K562 (cell line): ENCODE measurements at regions not wholly inside any gene's neighbourhood (a gene's known extent, or its start where the extent isn't known, plus 50 kb on each side); places are given as distances from the start of the nearest gene placed in this dataset.

Source experiments
- ARID1B ChIP-seq: fragments of 450-650 bp; IDR thresholded peaks from 2 replicates; pipeline ENCODE4 v1.6.1; 2016; ENCODE audit warnings: antibody characterized with exemption, mild to moderate bottlenecking, inconsistent platforms
- CBX3 ChIP-seq, 2 experiments: IDR thresholded peaks; 1 replicate in 1 of 2; 2 replicates in 1 of 2; pipeline ENCODE4 v1.6.1; 2012; ENCODE audit warnings: inconsistent platforms in 2 of 2, low read length in 2 of 2, borderline replicate concordance in 1 of 2, control low read depth in 1 of 2
- FOS ChIP-seq: IDR thresholded peaks from 3 replicates; pipeline ENCODE4 v1.6.1; 2011; ENCODE audit not compliant: insufficient read length; ENCODE audit errors: extremely low read depth
- HMG20A ChIP-seq: fragments of 450-650 bp; formaldehyde crosslinking; conservative IDR thresholded peaks from 2 replicates; pipeline ENCODE4 v1.4.0; 2020; ENCODE audit warnings: mild to moderate bottlenecking, mixed read lengths
- HOXB6 ChIP-seq: fragments of 250-450 bp; sonication (Bioruptor Pico); IDR thresholded peaks from 2 replicates; pipeline ENCODE4 v1.5.1; 2022; ENCODE audit warnings: mild to moderate bottlenecking, borderline replicate concordance
- ILF3 ChIP-seq: fragments of 450-650 bp; IDR thresholded peaks from 2 replicates; pipeline ENCODE4 v1.6.1; 2018; ENCODE audit warnings: antibody characterized with exemption, mild to moderate bottlenecking, moderate library complexity, borderline replicate concordance
- ILK ChIP-seq: fragments of 450-650 bp; IDR thresholded peaks from 2 replicates; pipeline ENCODE4 v1.6.1; 2016; ENCODE audit warnings: missing genetic modification characterization, low read depth, mild to moderate bottlenecking, missing compliant biosample characterization, moderate library complexity, borderline replicate concordance
- JUND ChIP-seq, 2 experiments: IDR thresholded peaks; 2 replicates in 1 of 2; 3 replicates in 1 of 2; pipeline ENCODE4 v1.6.1; 2011; ENCODE audit warnings: borderline replicate concordance in 2 of 2, low read depth in 2 of 2, low read length in 2 of 2, improper control_type of control experiment in 1 of 2, missing biosample characterization in 1 of 2, missing genetic modification characterization in 1 of 2, missing genetic modification reagents in 1 of 2
- ZNF274 ChIP-seq: IDR thresholded peaks from 2 replicates; pipeline ENCODE4 v1.6.1; 2011; ENCODE audit warnings: low read depth, mild to moderate bottlenecking, low read length, moderate library complexity, borderline replicate concordance
- ZNF384 ChIP-seq: IDR thresholded peaks from 2 replicates; pipeline ENCODE4 v1.6.1; 2012; ENCODE audit warnings: low read depth, low read length, improper control_type of control experiment
- ZNF445 ChIP-seq: fragments of 250-450 bp; sonication (Bioruptor Pico); IDR thresholded peaks from 2 replicates; pipeline ENCODE4 v1.4.0; 2020; ENCODE audit warnings: low read depth, mild to moderate bottlenecking, moderate library complexity
- ZNF589 ChIP-seq: fragments of 200-800 bp; sonication (Bioruptor generic); IDR thresholded peaks from 2 replicates; pipeline ENCODE4 v1.6.1; 2016; ENCODE audit warnings: low read depth, missing genetic modification characterization, missing compliant biosample characterization
- ZNF766 ChIP-seq: fragments of 200-800 bp; sonication (Bioruptor generic); conservative IDR thresholded peaks from 2 replicates; pipeline ENCODE4 v1.6.1; 2016; ENCODE audit warnings: missing genetic modification characterization, missing compliant biosample characterization
- TF ChIP-seq, protein P1 (sequence below): fragments of 250-450 bp; sonication (Bioruptor Pico); IDR thresholded peaks from 2 replicates; pipeline ENCODE4 v1.5.0; 2021; ENCODE audit warnings: mild to moderate bottlenecking, moderate library complexity
- TF ChIP-seq, protein P2 (sequence below): fragments of 450-650 bp; IDR thresholded peaks from 2 replicates; pipeline ENCODE4 v1.6.1; 2016; ENCODE audit warnings: missing biosample characterization, missing genetic modification characterization

DNA sequence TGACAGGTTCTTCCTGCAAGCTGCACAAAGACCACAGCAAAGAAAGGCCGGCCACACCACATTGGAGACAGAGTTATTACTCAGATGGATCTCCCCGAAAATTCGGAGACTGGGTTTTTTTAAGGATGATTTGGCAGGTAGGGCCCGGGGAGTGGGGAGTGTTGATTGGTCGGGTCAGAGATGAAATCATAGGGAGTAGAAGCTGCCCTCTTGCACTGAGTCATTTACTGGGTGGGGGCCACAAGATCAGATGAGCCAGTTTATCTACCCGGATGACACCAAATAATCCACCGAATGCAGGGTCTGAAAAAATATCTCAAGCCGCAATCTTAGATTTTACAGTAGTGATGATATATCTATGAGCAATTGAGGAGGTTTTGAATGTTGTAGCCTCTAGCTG lies 401.8 kb upstream of the FAT3 start (continued):
- TF ChIP-seq, protein P1, sequence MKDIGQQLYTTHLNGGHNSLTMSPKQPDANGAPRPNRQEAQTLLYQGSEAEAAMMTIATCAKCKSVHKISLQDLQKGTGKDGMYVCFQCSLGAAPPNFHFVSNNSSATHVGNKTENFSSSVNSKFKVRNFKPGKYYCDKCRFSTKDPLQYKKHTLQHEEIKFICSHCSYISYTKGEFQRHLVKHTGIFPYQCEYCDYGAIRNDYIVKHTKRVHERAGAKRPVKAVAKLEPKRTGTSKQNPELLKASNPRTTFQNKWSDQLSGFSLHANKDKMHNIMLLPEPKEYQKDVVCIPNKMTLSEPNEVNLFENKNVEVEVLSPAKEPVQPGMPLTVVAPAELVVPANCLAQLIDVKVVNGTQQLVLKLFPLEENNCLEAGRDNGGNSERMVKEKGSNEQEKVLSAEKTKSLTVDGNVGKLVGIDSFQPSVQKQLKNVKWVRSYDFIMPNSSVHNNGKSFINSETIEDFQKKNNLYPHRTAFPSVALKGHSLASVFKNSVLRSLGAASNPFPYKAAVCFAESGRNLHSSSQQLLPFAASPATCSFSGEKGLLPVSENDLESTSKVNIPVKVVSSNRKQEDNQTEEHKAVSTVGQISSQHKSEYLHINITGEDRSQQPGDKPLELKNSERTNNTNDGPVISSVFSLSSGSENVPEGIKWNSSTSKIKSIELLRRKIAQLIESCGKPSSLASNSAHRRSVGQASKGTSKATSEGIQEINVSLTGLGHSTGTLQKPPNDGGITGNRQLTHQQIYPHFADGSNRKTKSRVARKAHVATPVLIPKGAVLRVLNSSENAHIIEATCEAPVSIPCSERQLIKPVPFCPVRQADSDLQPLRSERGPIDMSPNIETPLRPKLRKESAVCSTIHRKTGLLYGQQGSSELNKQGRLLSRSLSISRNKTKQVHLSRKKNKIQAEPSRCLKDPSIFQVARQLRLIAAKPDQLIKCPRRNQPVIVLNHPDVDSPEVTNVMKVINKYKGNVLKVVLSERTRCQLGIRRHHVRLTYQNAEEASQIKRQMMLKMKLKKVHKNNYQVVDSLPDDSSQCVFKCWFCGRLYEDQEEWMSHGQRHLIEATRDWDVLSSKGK (CRISPR knock-in tag): no peak
- no peak for TF ChIP-seq FOS
- peak; percentile 61 for TF ChIP-seq ZNF384
- peak; percentile 72; the same call in 1 of the 2 replicates for TF ChIP-seq JUND (IDR thresholded peaks at IDR 0.05; ENCODE audit: borderline replicate concordance, low read depth, low read length)
- TF ChIP-seq JUND (tag; IDR thresholded peaks at IDR 0.05; ENCODE audit: borderline replicate concordance, low read depth, low read length): peak; percentile 43; the same call in 1 of the 3 replicates
- TF ChIP-seq ZNF274: no peak
- no peak for TF ChIP-seq HOXB6 (CRISPR knock-in tag)
- no peak for TF ChIP-seq ILF3
- no peak for TF ChIP-seq ILK (tag)
- TF ChIP-seq, protein P2, sequence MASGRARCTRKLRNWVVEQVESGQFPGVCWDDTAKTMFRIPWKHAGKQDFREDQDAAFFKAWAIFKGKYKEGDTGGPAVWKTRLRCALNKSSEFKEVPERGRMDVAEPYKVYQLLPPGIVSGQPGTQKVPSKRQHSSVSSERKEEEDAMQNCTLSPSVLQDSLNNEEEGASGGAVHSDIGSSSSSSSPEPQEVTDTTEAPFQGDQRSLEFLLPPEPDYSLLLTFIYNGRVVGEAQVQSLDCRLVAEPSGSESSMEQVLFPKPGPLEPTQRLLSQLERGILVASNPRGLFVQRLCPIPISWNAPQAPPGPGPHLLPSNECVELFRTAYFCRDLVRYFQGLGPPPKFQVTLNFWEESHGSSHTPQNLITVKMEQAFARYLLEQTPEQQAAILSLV (tag): no peak
- 0 out of 2 replicates have a peak, but pooled peaks have one; percentile 4 for TF ChIP-seq ZNF766 (CRISPR knock-in tag)
- 0 out of 2 replicates have a peak, but pooled peaks have one; percentile 15 for TF ChIP-seq ARID1B
- TF ChIP-seq ZNF589 (CRISPR knock-in tag): no peak
- no peak for TF ChIP-seq ZNF445 (CRISPR knock-in tag)
- no peak for TF ChIP-seq HMG20A (CRISPR knock-in tag)
- TF ChIP-seq CBX3 (IDR thresholded peaks at IDR 0.05; ENCODE audit: borderline replicate concordance in 1 of 2, low read length in 2 of 2): no peak
